BJ (cell line): ENCODE measurements at regions not wholly inside any gene's neighbourhood (a gene's known extent, or its start where the extent isn't known, plus 50 kb on each side); places are given as distances from the start of the nearest gene placed in this dataset.

Experiments used
- CTCF ChIA-PET: fragments of 350-600 bp; formaldehyde crosslinking; extraction: SDS; loops from one replicate; lab custom pipeline; 2021; ENCODE audit warnings: antibody characterized with exemption, inconsistent platforms; lab: Yijun Ruan, JAX
- POLR2A ChIA-PET: fragments of 300-600 bp; sonication (Branson Sonifier 250); formaldehyde crosslinking; extraction: SDS; loops from one replicate; lab custom pipeline; 2021; ENCODE audit warnings: antibody characterized with exemption; lab: Charles Lee
- DNase-seq: peaks from one replicate; pipeline ENCODE4 v3.0.0-alpha.2; 2011; ENCODE audit warnings: low read depth
- H3K27me3 ChIP-seq: 2 replicates; pipeline ENCODE4 v1.6.0; 2011; ENCODE audit warnings: low read length; ENCODE audit not compliant: control insufficient read depth, insufficient read depth
- H3K36me3 ChIP-seq: 2 replicates; pipeline ENCODE4 v1.5.1; 2011; ENCODE audit warnings: low read length; ENCODE audit not compliant: control insufficient read depth, insufficient read depth
- H3K4me3 ChIP-seq: 2 replicates; pipeline ENCODE4 v1.5.1; 2011; ENCODE audit warnings: low read depth, mild to moderate bottlenecking, control low read depth, low read length
- TF ChIP-seq, protein P1 (sequence below): IDR thresholded peaks from 2 replicates; pipeline ENCODE4 v1.5.1; 2011; ENCODE audit warnings: low read depth, mild to moderate bottlenecking, control low read depth, inconsistent platforms, low read length, moderate library complexity; ENCODE audit not compliant: insufficient read depth

DNA sequence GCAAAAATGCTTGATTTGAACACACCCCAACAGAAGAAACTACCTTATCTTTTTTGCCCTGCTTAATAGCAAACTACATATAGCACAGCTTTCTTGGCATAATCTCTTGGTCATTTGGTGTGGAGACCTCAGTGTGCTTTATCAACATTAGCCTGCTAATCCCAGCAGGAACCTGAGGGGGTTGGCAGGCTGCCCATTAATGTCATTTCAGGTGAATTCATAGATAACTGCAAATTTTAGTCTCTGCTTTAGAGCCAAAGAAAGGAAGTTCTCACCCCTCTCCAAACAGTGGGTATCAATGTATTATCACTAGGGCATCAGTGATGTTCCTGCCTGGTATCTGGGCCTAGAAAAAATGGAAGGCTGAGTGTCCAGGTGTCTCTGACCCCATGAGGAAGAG lies 489.0 kb downstream of the NTRK2 start:
- H3K27me3 ChIP-seq: no peaks in the 10 kb centered on the region
- TF ChIP-seq, protein P1, sequence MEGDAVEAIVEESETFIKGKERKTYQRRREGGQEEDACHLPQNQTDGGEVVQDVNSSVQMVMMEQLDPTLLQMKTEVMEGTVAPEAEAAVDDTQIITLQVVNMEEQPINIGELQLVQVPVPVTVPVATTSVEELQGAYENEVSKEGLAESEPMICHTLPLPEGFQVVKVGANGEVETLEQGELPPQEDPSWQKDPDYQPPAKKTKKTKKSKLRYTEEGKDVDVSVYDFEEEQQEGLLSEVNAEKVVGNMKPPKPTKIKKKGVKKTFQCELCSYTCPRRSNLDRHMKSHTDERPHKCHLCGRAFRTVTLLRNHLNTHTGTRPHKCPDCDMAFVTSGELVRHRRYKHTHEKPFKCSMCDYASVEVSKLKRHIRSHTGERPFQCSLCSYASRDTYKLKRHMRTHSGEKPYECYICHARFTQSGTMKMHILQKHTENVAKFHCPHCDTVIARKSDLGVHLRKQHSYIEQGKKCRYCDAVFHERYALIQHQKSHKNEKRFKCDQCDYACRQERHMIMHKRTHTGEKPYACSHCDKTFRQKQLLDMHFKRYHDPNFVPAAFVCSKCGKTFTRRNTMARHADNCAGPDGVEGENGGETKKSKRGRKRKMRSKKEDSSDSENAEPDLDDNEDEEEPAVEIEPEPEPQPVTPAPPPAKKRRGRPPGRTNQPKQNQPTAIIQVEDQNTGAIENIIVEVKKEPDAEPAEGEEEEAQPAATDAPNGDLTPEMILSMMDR: no peak
- POLR2A ChIA-PET: no interaction called here
- H3K4me3 ChIP-seq: no peak overlapping the region
- H3K36me3 ChIP-seq: no peaks in the 10 kb centered on the region
- no peak for DNase-seq
- CTCF ChIA-PET: no interaction called here

DNA sequence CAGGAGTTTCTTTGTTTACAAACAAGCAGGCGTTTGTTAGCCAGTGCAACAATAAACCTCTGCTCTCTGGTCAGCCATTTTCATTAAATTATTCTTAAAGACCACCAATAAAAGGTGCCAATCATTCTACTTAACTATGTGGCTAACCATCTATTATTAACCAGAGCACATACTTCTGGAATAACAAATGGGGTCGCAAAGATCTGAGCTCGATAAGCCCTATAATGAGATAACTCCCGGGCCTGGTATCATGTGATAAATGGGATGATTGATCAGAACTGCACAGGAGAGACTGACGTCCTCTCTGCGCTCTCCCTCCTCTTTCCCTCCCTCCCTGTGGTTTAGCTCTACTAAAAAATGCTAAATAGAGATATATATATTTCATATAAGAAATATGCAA lies 488.2 kb downstream of the NTRK2 start:
- ChIA-PET CTCF (no interaction called here), POLR2A (no interaction called here)
- Histone ChIP-seq H3K4me3 (no peak overlapping the region), H3K27me3 (no peaks in the 10 kb centered on the region), H3K36me3 (no peaks in the 10 kb centered on the region)
- no peak for DNase-seq
- TF ChIP-seq, protein P1: no peak

DNA sequence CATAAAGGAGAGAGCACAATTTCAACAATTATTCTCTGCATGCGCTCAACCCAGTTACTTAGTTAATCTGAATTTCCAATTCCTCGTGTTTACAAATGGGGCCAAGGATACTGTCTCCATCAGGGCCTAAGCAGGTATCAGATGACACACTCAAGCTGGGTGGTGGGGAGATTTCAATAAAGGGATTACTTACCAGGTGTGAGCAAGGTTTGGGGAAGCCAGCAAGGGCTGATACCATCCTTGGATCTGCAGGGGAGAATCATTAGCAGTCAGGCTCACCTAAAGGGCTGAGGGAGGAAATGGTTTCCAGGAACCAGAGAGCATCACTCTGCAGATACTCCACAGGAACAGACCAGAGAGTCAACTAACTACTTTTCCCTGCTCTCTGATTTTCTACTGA lies 487.1 kb downstream of the NTRK2 start:
- H3K36me3 ChIP-seq: no peaks in the 10 kb centered on the region
- TF ChIP-seq, protein P1: no peak
- ChIA-PET CTCF (no interaction called here), POLR2A (no interaction called here)
- H3K4me3 ChIP-seq: no peak overlapping the region
- no peaks in the 10 kb centered on the region for H3K27me3 ChIP-seq
- no peak for DNase-seq

DNA sequence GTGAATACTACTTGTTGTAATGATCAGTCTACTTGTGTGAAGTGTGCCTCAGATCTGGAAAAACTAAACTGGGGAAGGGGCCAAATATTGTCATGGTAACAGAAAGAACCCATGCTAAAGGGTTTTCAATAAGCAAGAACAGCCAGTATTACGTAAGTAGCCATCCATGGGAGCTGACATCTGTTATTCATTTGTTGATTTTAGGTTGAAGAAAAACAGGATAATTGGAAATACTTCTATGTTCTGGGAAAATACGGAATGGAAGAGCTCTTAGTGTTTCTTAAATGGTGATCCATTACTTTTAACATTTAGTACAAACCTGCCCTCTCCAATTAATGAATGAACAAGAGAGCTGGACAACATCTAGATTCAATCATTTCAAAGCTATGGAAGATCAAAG lies 485.8 kb downstream of the NTRK2 start:
- ChIA-PET CTCF (interaction anchor here (0.8 to 1.4 kb wide), 3 partner anchors 16 to 269 kb away, joined by 3 to 4 read pairs (median 4); no protein-coding TSS in a partner anchor), POLR2A (no interaction called here)
- Histone ChIP-seq H3K36me3 (no peaks in the 10 kb centered on the region), H3K27me3 (no peaks in the 10 kb centered on the region), H3K4me3 (no peak overlapping the region)
- DNase-seq: no peak
- TF ChIP-seq, protein P1: no peak

DNA sequence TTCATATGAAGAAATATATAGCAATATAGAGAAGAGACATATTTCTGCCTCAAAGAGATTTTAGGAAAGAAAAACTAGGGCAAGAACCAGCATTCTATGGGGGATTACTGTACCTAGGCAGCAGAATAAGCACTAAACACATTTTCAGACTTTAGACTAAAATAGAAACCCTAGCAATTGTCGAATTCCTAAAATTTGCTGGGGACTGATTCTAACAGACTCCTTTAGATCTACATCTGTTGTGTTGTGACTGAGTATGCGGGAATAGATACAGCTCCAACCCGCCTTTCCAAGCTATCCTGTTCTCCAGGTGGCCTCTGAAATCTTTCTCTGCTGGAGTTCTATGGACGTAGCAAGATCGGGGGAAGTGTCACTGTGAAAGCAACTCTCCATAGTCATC lies 482.2 kb downstream of the NTRK2 start:
- CTCF ChIA-PET: no interaction called here
- TF ChIP-seq, protein P1: no peak
- Histone ChIP-seq H3K27me3 (no peaks in the 10 kb centered on the region), H3K4me3 (no peak overlapping the region), H3K36me3 (no peaks in the 10 kb centered on the region)
- no peak for DNase-seq
- POLR2A ChIA-PET: no interaction called here
